Inflammatory macrophage (primary cell): ENCODE measurements at regions not wholly inside any gene's neighbourhood (a gene's known extent, or its start where the extent isn't known, plus 50 kb on each side); places are given as distances from the start of the nearest gene placed in this dataset.
"Not testable (repeated sequence)": the region's sequence is repeated elsewhere in the genome, so short reads cannot be mapped to it uniquely, and the experiment has no call there.

Source experiments
- DNase-seq, 2 donors: peaks; one replicate each; pipeline ENCODE4 v3.0.0-alpha.2; 2020 to 2022

DNA sequence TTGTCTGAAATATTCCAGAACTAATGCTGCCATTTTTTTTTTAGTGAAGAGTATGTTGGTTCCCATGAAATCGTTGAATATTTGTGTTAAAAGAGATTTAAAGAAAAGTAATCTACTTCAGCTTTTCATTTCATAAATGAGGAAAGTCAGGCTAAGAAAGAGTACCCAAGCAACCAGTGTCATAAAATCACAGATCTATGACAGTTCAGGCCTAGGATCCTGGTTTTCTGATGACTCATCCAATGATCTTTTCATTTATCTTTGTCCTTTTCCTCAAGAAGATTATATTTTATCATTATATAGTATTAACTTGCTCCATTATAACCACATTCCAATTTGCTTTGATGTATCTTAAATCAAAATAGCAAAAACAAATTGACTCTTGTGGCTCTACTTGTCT, 139.4 kb upstream of the HCCS start:
- DNase-seq = no peak

DNA sequence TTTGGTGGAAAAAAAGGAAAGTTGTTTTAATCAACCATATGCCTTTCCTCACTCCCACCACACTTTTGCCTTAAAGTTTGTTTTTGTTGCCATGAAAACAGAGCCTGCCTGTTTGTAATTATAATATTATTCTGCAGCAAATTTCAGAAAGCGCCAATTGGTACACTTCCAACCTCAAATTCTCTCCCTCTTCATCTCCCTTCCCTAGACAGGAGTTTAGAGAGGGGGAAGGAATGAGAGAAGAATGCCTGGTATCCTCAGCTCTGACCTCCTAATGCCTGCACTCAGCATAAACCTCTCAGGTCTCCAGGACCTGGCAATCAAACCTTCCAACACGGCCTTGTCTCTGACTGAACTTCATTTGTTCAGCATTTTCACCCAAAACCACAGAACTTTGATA, 138.4 kb upstream of the HCCS start:
- no peak for DNase-seq

DNA sequence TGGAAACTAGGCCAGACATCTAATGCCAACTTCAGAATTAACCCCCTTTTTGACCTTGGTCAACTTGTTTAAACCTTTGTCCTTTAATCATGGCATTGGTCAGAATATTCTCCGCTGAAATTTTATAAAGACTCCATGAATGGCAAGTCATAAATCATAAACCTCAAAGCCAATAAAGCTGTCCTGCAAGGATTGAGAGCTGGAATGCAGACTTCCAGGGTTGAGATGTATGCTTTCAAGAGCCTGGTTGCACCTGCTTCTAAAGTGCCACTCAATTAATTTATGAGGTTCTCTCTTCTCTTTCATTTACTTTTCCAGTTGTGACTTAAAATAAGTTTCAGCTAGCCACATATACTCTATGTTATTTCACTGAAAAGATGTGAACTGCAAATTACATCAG, 136.2 kb upstream of the HCCS start:
- no peak for DNase-seq

DNA sequence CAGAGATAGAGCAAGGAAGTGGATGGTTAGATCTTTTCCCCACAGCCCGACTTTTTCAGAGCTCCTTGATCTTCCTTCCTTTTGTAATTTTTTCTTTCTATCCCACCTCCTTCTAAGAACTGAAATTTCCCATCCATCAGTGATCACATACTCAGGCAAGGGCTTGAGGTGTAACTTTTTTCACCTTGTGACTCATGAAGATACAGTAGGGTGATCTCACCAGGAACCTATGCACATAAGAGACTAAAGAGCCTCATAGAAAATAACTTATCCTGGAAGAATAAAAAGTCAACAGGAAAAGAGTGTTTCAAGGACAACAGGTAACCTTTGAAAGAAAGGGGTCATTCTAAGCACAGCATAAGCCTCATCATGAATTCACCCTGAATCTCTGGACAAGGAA, 131.2 kb upstream of the HCCS start:
- DNase-seq = no peak

DNA sequence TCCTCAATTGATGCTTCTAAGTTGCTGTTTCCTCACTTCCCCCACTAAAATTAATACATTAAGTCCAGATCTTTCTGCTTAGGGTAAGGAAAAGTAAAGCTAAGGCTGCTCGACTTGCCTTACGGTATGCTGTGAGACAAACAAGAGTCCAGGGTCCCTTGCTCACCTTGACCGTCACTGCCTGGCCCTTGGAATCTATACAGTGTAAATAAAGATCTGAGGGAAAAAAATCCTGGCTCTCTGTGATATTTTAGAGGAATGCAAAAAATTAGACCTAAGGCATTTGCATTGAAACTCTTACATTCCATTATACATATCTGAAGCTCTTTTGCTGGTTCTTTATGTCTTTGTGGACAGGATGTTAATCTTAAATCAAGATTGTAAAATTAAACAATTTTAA, 129.6 kb upstream of the HCCS start:
- no peak for DNase-seq

DNA sequence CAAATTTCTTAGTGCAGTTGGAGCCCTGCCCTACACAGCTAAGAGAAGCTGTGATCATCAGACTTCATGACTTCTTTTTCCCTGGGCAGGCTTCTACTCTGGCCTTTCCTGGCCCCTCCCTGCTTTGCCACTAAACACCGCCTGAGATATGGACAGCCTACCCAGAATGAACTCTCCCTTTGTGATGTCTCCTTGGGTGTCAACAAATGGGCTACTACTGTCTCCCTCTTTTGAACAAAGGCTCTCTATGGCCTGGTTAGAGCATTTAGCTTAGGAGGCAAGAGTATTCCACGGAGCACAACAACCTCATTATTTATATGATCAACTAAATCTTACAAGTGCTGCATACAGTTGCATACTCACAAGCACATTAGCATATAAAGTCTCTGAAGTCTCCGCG, 127.6 kb upstream of the HCCS start:
- DNase-seq = no peak

DNA sequence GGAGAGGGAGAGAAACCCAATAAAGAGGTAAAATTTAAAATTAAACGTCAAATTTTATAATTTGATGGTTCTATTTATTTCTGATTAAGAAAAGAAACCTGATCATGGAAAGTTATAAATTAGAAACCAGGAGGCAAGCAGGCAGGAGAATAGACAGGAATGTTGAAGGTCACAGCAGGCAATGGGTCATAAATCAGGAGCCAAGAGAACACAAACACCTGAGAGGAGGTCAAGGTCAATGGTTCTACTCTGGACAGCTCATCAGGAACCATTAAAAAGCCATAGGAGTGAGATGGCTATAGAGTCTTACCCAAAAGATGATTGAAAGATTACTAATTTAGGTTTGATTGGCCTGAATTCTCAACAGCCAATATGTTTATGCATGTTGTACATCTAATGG, 126.9 kb upstream of the HCCS start:
- no peak for DNase-seq

DNA sequence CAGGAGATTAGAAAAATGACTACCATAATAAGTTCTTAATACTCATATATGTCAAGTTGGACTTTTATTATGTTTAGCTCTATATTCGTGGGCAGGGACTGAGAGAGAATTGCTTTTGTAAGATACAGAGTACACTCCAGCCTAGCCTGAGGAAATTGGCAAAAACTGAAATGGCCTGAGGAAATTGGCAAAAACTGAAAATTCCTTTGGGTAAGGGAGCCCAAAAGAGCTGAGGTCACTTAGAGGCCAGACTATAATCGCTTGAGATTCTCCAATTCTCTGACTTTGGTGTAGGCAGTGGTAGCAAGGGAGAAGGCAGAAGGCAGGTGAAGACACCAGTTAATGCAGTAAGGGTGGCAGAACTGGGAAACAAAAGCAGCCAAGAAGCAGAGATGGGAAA, 124.5 kb upstream of the HCCS start:
- DNase-seq = no peak

DNA sequence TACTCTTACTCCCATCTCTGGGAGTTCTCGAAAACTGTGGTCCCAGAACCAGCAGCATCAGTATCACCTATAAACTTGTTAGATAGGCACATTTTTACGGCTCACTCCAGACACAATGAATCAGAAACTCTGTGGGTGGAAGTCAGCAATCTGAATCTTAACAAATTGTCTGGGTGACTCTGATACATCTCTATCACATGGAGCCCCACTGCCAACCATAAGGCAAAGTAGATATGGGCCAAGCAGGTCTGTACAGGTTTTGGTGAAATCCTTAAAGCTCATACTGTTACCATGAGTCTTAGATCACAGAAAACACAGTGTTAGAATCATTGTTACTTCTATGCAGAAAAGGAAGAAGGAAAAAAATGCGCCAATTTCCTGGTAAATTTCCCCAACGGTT, 122.5 kb upstream of the HCCS start:
- no peak for DNase-seq

DNA sequence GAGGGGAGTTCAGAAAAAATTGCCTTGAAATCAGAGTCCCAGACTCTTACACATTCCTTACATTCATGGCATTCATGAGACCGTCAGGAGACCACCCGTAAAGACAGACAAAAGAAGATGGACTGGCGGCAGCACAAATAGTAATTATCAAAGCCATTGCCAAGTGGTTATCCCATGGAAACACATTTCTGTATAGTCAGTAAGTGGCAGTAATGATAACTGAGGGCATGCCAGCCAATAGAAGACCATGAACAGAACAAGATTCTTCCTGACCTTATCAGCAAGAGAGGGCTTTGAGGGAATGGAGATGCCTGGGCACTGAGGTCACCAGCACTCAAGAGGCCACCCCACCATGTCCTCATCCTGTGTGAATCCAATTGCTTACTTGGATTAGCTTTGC, 121.7 kb upstream of the HCCS start:
- DNase-seq = no peak

DNA sequence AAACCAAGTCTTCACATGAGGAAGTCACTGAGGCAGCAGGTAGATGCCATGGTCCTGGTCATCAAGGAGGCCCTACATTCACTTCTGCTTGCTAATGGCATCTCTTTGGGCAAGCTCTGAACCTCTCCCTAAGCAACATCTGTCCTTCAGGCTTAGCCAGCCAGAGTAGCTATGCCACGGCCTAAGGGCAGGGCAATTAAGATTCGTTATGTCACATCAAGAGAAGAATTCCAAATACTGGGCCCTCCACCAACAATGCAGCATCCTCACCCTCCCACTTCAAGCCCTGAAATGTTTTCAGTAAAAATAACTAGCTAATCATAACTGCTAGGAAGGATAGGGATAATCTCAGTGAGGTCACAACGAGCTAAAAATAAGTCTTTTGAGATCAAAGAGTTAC, 120.7 kb upstream of the HCCS start:
- no peak for DNase-seq

DNA sequence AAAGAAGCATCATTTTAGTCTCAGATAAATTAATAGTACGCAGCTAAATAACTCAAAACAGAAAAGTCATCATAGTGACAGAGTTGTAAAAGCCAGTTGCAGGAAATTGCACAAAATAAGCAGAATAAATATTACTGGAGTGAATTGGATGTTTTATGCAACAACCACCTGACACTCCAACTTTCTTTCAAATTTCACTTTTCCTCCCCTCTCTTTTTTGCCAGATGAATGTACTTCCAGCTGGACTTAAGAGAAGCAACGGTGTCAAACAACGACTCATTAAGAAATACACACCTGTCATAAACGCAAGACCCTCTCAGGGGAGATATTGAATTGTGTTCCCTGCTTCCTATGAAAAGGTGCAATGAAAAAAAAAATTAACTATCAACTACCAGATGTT, 120.2 kb upstream of the HCCS start:
- no peak for DNase-seq

DNA sequence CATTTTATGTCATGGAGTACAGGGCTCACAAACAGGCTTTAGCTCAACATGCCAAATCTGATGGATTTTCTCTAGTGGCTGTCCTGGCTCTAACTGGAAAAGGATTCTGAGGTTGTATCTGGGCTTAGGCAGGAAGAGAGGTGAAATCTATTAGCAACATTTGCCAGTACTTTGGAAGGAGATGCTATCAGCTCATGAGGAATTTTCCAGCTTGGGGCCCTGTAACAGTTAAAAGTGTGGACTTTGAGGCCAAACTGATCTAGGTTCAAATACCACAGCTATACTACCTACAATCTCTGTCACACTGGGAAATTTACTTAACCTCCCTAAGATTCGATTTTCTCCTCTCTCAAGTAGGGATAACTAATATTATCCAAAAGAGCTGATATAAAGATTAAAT, 119.0 kb upstream of the HCCS start:
- no peak for DNase-seq

DNA sequence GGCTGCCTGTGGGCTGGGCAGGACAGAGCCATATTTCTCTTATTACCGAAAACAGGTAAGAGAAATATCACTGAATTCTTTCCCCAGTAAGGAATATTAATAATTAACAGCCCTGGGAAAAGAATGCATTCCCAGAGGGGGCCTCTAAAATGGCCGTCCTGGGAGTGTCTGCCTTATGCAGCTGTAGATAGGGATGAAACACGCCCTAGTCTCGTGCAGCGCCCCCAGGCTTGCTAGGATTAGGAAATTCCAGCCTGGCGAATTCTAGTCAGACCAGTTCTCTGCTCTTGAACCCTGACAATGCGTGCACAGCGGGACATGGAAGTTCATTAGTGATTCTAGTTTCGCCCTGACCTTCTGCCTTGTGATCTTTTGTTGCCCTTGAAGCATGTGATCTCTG, 104.1 kb upstream of the HCCS start:
- DNase-seq = not testable (repeated sequence)

DNA sequence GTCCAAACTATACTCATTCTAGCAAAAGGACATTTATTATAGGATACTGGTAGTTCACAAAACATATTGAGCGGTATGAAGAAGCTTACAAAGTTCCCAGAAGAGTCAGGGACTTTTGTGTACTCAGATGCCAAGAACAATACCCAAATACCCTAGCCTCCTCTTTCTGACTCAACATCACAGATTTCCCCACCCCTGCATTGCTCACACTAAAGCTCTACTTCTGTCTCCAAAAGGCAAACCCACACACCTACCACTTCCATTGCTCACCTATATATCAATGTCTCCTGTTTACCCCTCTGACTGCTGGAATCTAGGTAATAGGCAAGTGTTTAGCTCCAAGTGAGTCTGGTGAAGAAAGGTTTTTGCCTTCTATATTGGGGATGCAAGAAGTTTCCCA, 100.7 kb upstream of the HCCS start:
- no peak for DNase-seq

DNA sequence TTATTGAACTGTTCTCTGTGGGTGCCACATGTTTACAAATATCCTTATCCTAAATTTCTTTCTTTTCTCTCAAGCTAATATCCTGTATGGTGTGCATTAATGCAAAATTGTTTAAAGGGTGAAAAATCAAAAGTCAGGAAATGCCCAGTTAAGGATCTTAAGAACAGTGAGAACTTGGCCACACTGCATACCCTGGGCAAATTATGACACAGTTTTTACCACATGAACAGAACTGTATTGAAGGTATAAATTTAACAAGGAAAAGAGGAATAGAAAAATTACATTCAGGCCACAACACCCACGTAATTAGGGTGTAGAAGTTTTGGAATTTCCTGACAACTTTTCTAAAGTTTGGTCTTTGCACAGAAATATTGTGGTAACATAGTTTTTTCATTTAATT, 94.4 kb upstream of the HCCS start:
- DNase-seq = no peak

DNA sequence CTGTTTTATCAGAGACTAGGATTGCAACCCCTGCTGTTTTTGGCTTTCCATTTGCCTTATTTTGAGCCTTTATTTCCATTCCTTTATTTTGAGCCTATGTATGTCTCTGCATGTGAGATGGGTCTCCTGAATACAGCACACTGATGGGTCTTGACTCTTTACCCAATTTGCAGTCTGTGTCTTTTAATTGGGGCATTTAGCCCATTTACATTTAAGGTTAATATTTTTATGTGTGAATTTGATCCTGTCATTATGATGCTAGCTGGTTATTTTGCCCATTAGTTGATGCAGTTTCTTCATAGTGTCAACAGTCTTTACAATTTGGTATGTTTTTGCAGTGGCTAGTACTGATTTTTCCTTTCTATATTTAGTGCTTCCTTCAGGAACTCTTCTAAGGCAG, 88.5 kb upstream of the HCCS start:
- DNase-seq = not testable (repeated sequence)

DNA sequence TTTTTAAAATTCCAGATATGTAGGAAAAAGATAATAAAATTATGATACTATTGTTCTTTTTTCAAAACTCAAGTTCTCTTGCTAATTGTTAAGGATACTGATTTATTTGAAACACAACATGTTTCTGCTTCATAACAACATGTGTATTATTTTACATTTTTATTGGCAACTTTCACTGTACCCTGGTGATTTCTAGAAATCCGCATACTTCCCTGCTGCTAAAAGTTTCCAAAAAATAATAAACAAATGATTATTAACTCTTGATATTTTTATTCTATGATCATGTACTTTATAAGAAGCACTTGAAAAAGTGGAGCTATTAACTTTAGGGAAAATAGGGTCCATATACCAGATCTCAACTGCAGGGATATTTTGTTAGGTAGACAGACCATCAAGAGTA, 71.2 kb upstream of the HCCS start:
- no peak for DNase-seq

DNA sequence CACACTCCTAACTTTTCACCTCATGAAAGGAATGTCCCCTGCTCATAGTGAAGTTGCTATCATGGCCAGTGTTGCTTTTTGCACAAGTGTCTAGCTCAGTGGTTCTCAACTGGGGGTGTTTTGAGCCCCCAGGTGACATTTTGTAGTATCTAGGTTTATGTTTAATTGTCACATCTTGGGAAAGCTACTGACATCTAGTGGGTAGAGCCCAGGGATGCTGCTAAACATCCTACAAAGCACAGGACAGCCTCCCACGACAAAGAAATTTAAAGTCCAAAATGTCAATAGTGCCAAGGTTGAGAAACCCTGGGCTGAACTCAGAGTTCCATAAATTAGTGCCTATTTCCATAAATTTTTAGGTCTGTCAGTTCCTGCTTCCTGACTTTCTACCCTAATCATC, 70.7 kb upstream of the HCCS start:
- no peak for DNase-seq

DNA sequence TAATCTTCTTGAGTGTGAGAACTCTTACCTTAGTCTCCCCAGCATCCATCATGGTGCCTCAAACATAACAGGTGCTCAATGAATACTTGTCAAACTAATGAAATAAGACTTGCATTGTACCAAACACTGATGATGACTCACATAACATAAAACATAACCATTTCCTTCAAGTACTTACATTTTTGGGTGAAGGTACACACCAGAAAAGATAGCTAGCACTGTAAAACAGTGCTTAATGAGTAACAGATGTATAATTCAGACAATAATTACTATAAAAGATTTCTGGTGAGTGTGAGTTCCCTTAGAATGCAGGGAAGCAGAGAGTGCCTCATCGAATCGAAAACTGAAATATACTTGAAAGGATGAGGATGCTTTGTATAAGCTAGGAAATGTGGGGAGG, 70.1 kb upstream of the HCCS start:
- DNase-seq = no peak

DNA sequence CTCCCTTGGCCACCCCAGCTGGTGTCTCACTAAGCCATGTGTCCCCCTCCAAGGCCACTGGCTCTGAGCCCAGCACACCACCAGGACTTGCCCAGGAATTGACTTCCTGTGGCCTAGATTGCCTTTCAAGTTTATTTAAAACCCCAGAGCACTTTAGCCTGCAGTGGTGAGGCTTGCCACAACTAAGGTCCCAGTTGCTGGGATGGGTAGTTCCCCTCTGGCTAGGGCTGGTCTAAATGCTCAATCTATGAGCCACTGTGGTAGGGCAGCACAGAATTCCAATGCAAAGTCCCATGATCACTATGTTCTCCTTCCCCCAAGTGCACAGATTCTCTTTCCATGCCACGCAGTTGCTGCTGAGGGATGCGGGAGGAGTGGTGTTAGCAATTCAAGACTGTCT, 61.1 kb upstream of the HCCS start:
- DNase-seq = no peak

DNA sequence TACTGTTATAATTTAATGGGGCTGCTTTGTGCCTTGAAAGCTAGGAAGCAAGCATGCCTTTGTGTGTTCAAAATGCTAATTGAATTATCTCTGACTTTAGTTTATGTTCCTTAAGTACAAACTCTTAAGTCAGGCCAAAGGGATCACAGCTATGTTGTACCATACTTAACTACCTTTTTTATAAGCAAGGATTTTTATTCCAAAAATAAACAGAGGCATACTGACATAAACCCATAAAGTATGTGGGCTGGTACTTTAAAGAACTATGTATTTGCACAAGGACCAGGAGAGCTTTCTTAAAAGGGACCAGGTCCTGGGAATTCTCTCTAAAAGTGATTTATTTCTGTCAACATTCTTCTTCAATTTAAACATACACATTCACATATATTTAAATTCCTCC, 57.8 kb upstream of the HCCS start:
- no peak for DNase-seq

DNA sequence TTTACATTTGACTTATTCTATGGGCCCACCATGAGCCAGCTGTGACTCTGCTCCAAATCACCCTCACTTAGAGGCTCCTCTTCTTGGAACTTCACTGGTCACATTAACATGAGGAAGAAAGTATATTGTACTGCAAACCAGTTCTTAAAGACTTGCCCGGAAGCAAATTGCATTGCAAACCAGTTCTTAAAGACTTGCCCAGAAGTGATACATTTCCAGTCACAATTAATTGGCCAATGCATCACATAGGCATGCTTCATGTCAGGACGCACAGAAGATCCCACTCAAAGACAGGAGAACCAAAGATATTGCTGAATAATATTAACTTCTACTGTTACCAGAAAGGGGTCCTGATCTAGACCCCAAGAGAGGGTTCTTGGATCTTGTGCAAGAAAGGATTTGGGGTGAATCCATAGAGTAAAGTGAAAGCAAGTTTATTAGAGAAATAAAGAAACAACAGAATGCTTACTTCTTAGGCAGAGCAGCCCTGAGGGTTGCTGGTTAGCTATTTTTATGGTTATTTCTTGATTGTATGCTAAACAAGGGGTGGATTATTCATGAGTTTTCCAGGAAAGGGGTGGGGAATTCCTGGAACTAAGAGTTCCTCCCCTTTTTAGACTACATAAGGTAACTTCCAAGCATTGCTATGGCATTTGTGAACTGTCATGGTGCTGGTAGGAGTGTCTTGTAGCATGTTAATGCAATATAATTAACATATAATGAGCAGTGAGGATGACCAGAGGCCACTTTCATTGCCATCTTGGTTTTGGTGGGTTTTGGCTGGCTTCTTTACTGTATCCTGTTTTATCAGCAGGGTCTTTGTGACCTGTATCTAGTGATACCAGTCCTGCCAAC, 54.6 kb upstream of the HCCS start:
- DNase-seq = no peak

DNA sequence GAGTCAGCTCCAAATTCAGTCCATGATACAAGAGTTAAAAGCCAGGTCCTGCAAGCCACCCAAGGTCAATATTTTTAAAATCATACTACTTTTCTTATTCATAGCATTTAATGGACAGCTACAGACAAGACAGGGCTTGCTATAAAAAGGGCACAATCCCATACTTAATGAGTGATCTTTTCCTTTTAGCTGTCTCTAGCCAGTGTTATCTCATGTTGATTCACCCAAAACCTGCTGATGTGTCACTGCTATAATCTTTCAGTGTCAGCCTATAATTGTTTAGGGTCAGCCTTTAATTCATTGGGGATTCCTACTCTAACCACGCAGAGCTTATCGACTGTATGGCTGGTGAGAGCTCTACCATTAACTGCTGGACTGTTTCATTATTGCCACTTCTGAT, 51.2 kb upstream of the HCCS start:
- no peak for DNase-seq
